ENCODE measurements at regions not wholly inside any gene's neighbourhood (a gene's known extent, or its start where the extent isn't known, plus 50 kb on each side); places are given as distances from the start of the nearest gene placed in this dataset.

DNA sequence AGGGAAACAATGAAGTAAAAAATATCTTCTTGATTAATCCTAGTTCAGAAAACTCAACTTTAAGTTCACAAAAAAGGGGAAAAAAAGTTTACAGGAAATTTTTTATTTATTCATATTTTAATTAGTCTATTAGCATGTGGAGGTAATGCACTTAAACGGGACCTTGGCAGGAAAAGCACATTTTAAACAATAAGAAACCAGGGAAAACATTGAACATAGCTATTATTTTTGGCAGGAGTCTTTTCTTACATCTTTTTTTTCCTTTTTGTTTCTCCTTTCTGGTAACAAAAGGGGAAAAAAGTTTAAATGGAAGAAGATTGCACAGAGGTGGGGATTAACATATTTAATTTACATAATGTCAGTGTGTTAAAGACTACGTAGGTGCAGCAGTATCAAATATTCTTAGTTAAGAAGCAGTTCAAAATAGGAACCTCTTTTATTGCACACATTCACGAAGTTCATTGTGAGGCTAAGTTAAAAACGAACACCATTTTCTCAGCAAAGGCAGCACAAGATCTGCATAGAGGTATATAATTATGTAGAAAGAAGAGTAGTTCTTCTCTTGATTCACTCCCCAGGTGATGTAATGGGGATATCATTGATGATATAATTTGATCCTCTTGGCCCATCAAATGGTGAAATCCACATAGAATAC lies 940.5 kb downstream of the CDH11 start:
- H3K36me3 ChIP-seq (ENCODE audit: control insufficient read depth in 2 of 2, insufficient read depth in 2 of 2, low read length in 1 of 2), result no peaks in the 10 kb centered on the region
- DNase-seq (ENCODE audit: low read depth, low spot score) (no peak), ATAC-seq (no peak), FAIRE-seq (no peak)
- in situ Hi-C loops (cut with MboI) (no loop called here), intact Hi-C loops (cut with micrococcal nuclease; ENCODE audit: unreplicated experiment) (no loop called here)
- RAD21 ChIA-PET (ENCODE audit: unreplicated experiment), result no interaction called here
- CTCF ChIA-PET, result no interaction called here
- no peak overlapping the region for H3K4me2 ChIP-seq (ENCODE audit: control insufficient read depth, insufficient read depth)
- SMC1A ChIA-PET (ENCODE audit: uncharacterized antibody, unreplicated experiment), result no interaction called here
- H3K4me1 ChIP-seq (ENCODE audit: control insufficient read depth, insufficient read depth, low read length), result no peaks in the 10 kb centered on the region
- no peaks in the 10 kb centered on the region for H3K79me2 ChIP-seq (ENCODE audit: control insufficient read depth, insufficient read depth, low read length)
- H3K9me3 ChIP-seq (replicated peaks; ENCODE audit: control insufficient read depth, insufficient read depth, low read length), result no peaks in the 10 kb centered on the region; the same call in 2 of the 3 replicates
- TF ChIP-seq KDM1A (IDR thresholded peaks at IDR 0.05; ENCODE audit: borderline replicate concordance) (no peak), POLR2AphosphoS5 (IDR thresholded peaks at IDR 0.05; ENCODE audit: low read length) (no peak), CREM (IDR thresholded peaks at IDR 0.05; ENCODE audit: low read depth) (no peak), HCFC1 (IDR thresholded peaks at IDR 0.05; ENCODE audit: low read length) (no peak), NFYA (IDR thresholded peaks at IDR 0.05; ENCODE audit: borderline replicate concordance, low read depth, low read length) (no peak)
- H3K9ac ChIP-seq (ENCODE audit: control insufficient read depth, insufficient read depth, low read length), result no peak overlapping the region
- POLR2A ChIA-PET, result no interaction called here
- H4K20me1 ChIP-seq (ENCODE audit: control insufficient read depth, insufficient read depth), result no peaks in the 10 kb centered on the region
- H3K4me3 ChIP-seq, result no peak overlapping the region
- H3K27ac ChIP-seq (ENCODE audit: control insufficient read depth, insufficient read depth), result no peak overlapping the region
- WGBS (ENCODE audit: insufficient coverage, insufficient replicate concordance, low lambda C conversion rate, missing lambda C conversion rate), result 0% methylated on average over 4 of the region's 4 CpGs
- no peaks in the 10 kb centered on the region for H3K27me3 ChIP-seq (replicated peaks in 1 of 2; ENCODE audit: control insufficient read depth in 2 of 2, insufficient read depth in 2 of 2, low read length in 1 of 2)
- H2AFZ ChIP-seq (ENCODE audit: control insufficient read depth, low read depth, low read length), result no peak overlapping the region
- BruUV-seq (replicated peaks), result no TSS peak

DNA sequence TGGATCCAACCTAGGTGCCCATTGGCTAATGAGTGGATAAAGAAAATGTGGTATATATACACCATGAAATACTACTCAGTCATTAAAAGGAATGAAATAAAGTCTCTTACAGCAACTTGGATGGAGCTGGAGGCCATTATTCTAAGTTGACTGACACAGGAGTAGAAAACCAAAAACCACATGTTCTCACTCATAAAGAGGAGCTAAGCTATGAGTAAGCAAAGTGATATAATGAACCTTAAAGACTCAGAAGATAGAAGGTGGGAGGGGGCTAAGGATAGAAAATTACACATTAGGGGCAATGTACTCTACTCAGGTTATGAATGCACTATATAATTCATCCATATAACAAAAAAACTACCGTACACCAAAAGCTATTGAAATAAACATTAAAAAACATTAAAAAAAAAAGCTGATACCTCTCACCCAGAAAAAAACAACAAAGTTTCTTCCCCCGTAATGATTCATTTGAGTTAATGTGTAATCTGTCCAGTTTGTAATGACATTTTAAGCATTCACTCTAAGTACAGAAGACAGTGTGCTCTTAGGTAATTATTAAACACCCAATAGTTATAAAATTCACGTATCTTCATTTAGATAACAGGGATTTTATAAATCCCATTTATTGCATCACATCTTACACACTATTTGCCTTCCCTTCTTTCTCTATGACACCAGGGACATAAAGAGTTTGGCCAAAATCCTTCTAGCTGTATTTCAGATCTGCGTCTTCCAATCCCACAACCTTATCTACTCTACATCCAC lies 941.5 kb downstream of the CDH11 start:
- intact Hi-C loops (cut with micrococcal nuclease; ENCODE audit: unreplicated experiment), result no loop called here
- Histone ChIP-seq H4K20me1 (ENCODE audit: control insufficient read depth, insufficient read depth) (no peaks in the 10 kb centered on the region), H3K27me3 (replicated peaks in 1 of 2; ENCODE audit: control insufficient read depth in 2 of 2, insufficient read depth in 2 of 2, low read length in 1 of 2) (no peaks in the 10 kb centered on the region), H2AFZ (ENCODE audit: control insufficient read depth, low read depth, low read length) (no peak overlapping the region), H3K9me3 (replicated peaks; ENCODE audit: control insufficient read depth, insufficient read depth, low read length) (no peaks in the 10 kb centered on the region; the same call in 2 of the 3 replicates), H3K4me2 (ENCODE audit: control insufficient read depth, insufficient read depth) (no peak overlapping the region), H3K36me3 (ENCODE audit: control insufficient read depth in 2 of 2, insufficient read depth in 2 of 2, low read length in 1 of 2) (no peaks in the 10 kb centered on the region), H3K4me3 (no peak overlapping the region), H3K27ac (ENCODE audit: control insufficient read depth, insufficient read depth) (no peak overlapping the region), H3K4me1 (ENCODE audit: control insufficient read depth, insufficient read depth, low read length) (no peaks in the 10 kb centered on the region), H3K9ac (ENCODE audit: control insufficient read depth, insufficient read depth, low read length) (no peak overlapping the region), H3K79me2 (ENCODE audit: control insufficient read depth, insufficient read depth, low read length) (no peaks in the 10 kb centered on the region)
- SMC1A ChIA-PET (ENCODE audit: uncharacterized antibody, unreplicated experiment), result no interaction called here
- POLR2A ChIA-PET, result no interaction called here
- DNase-seq (ENCODE audit: low read depth, low spot score) (no peak), FAIRE-seq (no peak), ATAC-seq (no peak)
- 45% methylated on average over 4 of the region's 4 CpGs for WGBS (ENCODE audit: insufficient coverage, insufficient replicate concordance, low lambda C conversion rate, missing lambda C conversion rate)
- RAD21 ChIA-PET (ENCODE audit: unreplicated experiment), result no interaction called here
- TF ChIP-seq NR2F1 (conservative IDR thresholded peaks at IDR 0.05), result no peak
- TF ChIP-seq RB1 (IDR thresholded peaks at IDR 0.05; ENCODE audit: borderline replicate concordance), result no peak
- no peak for TF ChIP-seq SMC3 (IDR thresholded peaks at IDR 0.05; ENCODE audit: borderline replicate concordance, low read length)
- TF ChIP-seq RBBP5 (conservative IDR thresholded peaks at IDR 0.05), result no peak
- no peak for TF ChIP-seq WRNIP1 (IDR thresholded peaks at IDR 0.05; ENCODE audit: borderline replicate concordance, low read depth, low read length)
- TF ChIP-seq, protein P1, sequence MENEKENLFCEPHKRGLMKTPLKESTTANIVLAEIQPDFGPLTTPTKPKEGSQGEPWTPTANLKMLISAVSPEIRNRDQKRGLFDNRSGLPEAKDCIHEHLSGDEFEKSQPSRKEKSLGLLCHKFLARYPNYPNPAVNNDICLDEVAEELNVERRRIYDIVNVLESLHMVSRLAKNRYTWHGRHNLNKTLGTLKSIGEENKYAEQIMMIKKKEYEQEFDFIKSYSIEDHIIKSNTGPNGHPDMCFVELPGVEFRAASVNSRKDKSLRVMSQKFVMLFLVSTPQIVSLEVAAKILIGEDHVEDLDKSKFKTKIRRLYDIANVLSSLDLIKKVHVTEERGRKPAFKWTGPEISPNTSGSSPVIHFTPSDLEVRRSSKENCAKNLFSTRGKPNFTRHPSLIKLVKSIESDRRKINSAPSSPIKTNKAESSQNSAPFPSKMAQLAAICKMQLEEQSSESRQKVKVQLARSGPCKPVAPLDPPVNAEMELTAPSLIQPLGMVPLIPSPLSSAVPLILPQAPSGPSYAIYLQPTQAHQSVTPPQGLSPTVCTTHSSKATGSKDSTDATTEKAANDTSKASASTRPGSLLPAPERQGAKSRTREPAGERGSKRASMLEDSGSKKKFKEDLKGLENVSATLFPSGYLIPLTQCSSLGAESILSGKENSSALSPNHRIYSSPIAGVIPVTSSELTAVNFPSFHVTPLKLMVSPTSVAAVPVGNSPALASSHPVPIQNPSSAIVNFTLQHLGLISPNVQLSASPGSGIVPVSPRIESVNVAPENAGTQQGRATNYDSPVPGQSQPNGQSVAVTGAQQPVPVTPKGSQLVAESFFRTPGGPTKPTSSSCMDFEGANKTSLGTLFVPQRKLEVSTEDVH (IDR thresholded peaks at IDR 0.05; ENCODE audit: low read depth, partially characterized antibody), result no peak
- no peak for TF ChIP-seq IRF4 (IDR thresholded peaks at IDR 0.05; ENCODE audit: low read depth, low read length)
- no peak for TF ChIP-seq JUND (IDR thresholded peaks at IDR 0.05; ENCODE audit: low read depth, low read length)
- TF ChIP-seq BMI1 (IDR thresholded peaks at IDR 0.05; ENCODE audit: borderline replicate concordance), result no peak
- CTCF ChIA-PET, result no interaction called here
- BruUV-seq (replicated peaks), result no TSS peak
- in situ Hi-C loops (cut with MboI), result no loop called here
